ENCODE measurements at regions not wholly inside any gene's neighbourhood (a gene's known extent, or its start where the extent isn't known, plus 50 kb on each side); places are given as distances from the start of the nearest gene placed in this dataset.

DNA sequence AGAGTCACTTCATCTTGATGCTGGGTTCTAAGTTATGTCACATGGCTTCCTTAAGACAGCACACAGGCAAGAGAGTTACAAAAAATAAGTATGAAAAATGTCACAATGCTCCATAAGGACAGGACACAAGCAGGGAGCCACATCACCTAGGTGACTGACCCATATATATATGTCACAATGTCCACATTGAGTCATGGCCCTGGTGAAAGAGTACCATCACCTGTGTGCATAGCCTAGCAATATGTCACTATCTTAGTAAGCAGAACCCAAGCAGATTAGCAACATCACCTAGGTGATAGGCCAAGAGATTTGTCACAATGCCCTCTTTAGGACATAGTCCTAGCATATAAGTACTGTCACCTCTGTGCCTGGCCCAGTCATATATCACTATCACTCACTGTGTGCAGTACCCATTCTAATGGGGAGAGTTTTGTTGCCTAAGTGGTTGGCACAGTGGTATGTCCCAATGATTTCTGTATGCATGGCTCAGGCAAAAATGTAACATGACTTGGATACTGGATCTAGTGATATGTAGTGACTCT, 1012.0 kb upstream of the AMELY start:
- Histone ChIP-seq H3K27ac (no peak overlapping the region), H3K36me3 (no peaks in the 10 kb centered on the region), H3K27me3 (replicated peaks in 1 of 7) (no peaks in the 10 kb centered on the region), H3K4me1 (no peaks in the 10 kb centered on the region), H3K4me3 (no peak overlapping the region), H3K9me3 (no peaks in the 10 kb centered on the region)
- intact Hi-C loops (cut with DNase I; ENCODE audit: low total_unique reads), result no loop called here
- TF ChIP-seq, protein P1, sequence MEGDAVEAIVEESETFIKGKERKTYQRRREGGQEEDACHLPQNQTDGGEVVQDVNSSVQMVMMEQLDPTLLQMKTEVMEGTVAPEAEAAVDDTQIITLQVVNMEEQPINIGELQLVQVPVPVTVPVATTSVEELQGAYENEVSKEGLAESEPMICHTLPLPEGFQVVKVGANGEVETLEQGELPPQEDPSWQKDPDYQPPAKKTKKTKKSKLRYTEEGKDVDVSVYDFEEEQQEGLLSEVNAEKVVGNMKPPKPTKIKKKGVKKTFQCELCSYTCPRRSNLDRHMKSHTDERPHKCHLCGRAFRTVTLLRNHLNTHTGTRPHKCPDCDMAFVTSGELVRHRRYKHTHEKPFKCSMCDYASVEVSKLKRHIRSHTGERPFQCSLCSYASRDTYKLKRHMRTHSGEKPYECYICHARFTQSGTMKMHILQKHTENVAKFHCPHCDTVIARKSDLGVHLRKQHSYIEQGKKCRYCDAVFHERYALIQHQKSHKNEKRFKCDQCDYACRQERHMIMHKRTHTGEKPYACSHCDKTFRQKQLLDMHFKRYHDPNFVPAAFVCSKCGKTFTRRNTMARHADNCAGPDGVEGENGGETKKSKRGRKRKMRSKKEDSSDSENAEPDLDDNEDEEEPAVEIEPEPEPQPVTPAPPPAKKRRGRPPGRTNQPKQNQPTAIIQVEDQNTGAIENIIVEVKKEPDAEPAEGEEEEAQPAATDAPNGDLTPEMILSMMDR (IDR thresholded peaks at IDR 0.05 in 8 of 11, conservative IDR thresholded peaks at IDR 0.05 in 3 of 11), result no peak
- TF ChIP-seq POLR2A (IDR thresholded peaks at IDR 0.05) (no peak), POLR2AphosphoS5 (IDR thresholded peaks at IDR 0.05) (no peak)
- DNase-seq, result no peak

- Histone ChIP-seq H3K4me1 (no peaks in the 10 kb centered on the region), H3K9me3 (no peaks in the 10 kb centered on the region), H3K27me3 (replicated peaks in 1 of 7) (no peaks in the 10 kb centered on the region), H3K36me3 (no peaks in the 10 kb centered on the region), H3K27ac (no peak overlapping the region), H3K4me3 (no peak overlapping the region)
- DNase-seq, result no peak
- WGBS, 5 donors, result 94 to 100% (median 97%) methylated on average over 2 of the region's 2 CpGs; no CpG with 5 or more reads in 2 of the 5 donors
- TF ChIP-seq POLR2A (IDR thresholded peaks at IDR 0.05) (no peak), POLR2AphosphoS5 (IDR thresholded peaks at IDR 0.05) (no peak)
- TF ChIP-seq, protein P1 (IDR thresholded peaks at IDR 0.05 in 8 of 11, conservative IDR thresholded peaks at IDR 0.05 in 3 of 11), result no peak
- intact Hi-C loops (cut with DNase I; ENCODE audit: low total_unique reads), result no loop called here
These were observed 1008.8 kb upstream of the AMELY start for GRCh38 chrY:7920382-7920781.

- H3K36me3 ChIP-seq, result no peaks in the 10 kb centered on the region
- H3K4me1 ChIP-seq, result no peaks in the 10 kb centered on the region
- no peak for DNase-seq
- H3K4me3 ChIP-seq, result no peak overlapping the region
- WGBS, 5 donors, result 83 to 86% (median 85%) methylated on average over 2 to 3 of the region's 3 CpGs; no CpG with 5 or more reads in 2 of the 5 donors
- H3K27ac ChIP-seq, result no peak overlapping the region
- no peaks in the 10 kb centered on the region for H3K9me3 ChIP-seq
- no peak for TF ChIP-seq POLR2A (IDR thresholded peaks at IDR 0.05)
- TF ChIP-seq, protein P1 (IDR thresholded peaks at IDR 0.05 in 8 of 11, conservative IDR thresholded peaks at IDR 0.05 in 3 of 11), result no peak
- no peak for TF ChIP-seq POLR2AphosphoS5 (IDR thresholded peaks at IDR 0.05)
- H3K27me3 ChIP-seq (replicated peaks in 1 of 7), result no peaks in the 10 kb centered on the region
- intact Hi-C loops (cut with DNase I; ENCODE audit: low total_unique reads), result no loop called here
These were observed 977.0 kb upstream of the AMELY start for GRCh38 chrY:7888506-7888905.

DNA sequence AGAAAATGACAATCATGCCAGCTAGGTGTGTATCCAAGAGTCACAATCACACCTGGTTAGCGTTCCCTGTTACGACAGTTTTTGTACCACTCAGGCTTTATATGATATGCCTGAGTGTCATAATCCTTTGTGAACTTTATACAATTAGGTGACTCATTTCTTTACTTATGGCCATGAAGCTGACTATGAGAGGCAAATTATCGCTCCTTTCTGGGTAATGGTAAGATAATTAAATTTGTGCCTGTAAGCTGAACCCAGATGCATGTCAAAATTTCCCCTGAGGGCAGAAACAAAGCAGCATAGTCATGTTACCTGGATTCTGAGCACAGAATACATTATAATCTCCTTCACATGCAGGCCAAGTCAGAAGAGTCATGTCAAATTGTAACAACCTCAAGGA, 970.1 kb upstream of the AMELY start:
- no peaks in the 10 kb centered on the region for H3K36me3 ChIP-seq
- intact Hi-C loops (cut with DNase I; ENCODE audit: low total_unique reads), result no loop called here
- TF ChIP-seq POLR2AphosphoS5 (IDR thresholded peaks at IDR 0.05) (no peak), POLR2A (IDR thresholded peaks at IDR 0.05) (no peak)
- TF ChIP-seq, protein P1 (IDR thresholded peaks at IDR 0.05 in 8 of 11, conservative IDR thresholded peaks at IDR 0.05 in 3 of 11), result no peak
- H3K4me1 ChIP-seq, result no peaks in the 10 kb centered on the region
- H3K4me3 ChIP-seq, result no peak overlapping the region
- H3K9me3 ChIP-seq, result no peaks in the 10 kb centered on the region
- no peak overlapping the region for H3K27ac ChIP-seq
- WGBS, 5 donors, result 90 to 100% (median 91%) methylated on average over 3 of the region's 3 CpGs; no CpG with 5 or more reads in 2 of the 5 donors
- H3K27me3 ChIP-seq (replicated peaks in 1 of 7), result no peaks in the 10 kb centered on the region
- no peak for DNase-seq
